8988T (cell line): ENCODE measurements at regions not wholly inside any gene's neighbourhood (a gene's known extent, or its start where the extent isn't known, plus 50 kb on each side); places are given as distances from the start of the nearest gene placed in this dataset.

Experiments used
- DNase-seq: peaks from one replicate; pipeline ENCODE4 v3.0.0; 2011

- DNase-seq = no peak
Observed at GRCh38 chr9:85427772-85428171, 314.0 kb downstream of the AGTPBP1 start.

- DNase-seq = peak; percentile 63
Observed at GRCh38 chr9:85425153-85425611, 316.6 kb downstream of the AGTPBP1 start.

GRCh38 chr9:85423422-85423821, 318.3 kb downstream of the AGTPBP1 start:
- no peak for DNase-seq

GRCh38 chr9:85421641-85422040, 320.1 kb downstream of the AGTPBP1 start:
- DNase-seq = no peak

GRCh38 chr9:85420750-85421149, 321.0 kb downstream of the AGTPBP1 start:
- DNase-seq = no peak

- no peak for DNase-seq
Observed at GRCh38 chr9:85417674-85418073, 324.1 kb downstream of the AGTPBP1 start.

- no peak for DNase-seq
Observed at GRCh38 chr9:85416715-85417114, 325.0 kb downstream of the AGTPBP1 start.

GRCh38 chr9:85414390-85414789, 327.4 kb downstream of the AGTPBP1 start:
- no peak for DNase-seq

GRCh38 chr9:85408494-85408893, 333.3 kb downstream of the AGTPBP1 start:
- DNase-seq = no peak

- no peak for DNase-seq
Observed at GRCh38 chr9:85405566-85405950, 336.2 kb downstream of the AGTPBP1 start.

GRCh38 chr9:85404911-85405565, 336.7 kb downstream of the AGTPBP1 start:
- DNase-seq = no peak

GRCh38 chr9:85402551-85402950, 339.2 kb downstream of the AGTPBP1 start:
- DNase-seq = no peak

GRCh38 chr9:85401998-85402397, 339.8 kb downstream of the AGTPBP1 start:
- no peak for DNase-seq

- no peak for DNase-seq
Observed at GRCh38 chr9:85397005-85397404, 344.7 kb downstream of the AGTPBP1 start.

- DNase-seq = no peak
Observed at GRCh38 chr9:85392260-85392659, 349.5 kb downstream of the AGTPBP1 start.

GRCh38 chr9:85377731-85378289, 363.9 kb downstream of the AGTPBP1 start:
- DNase-seq = no peak

GRCh38 chr9:85368781-85369180, 373.0 kb downstream of the AGTPBP1 start:
- DNase-seq = no peak

- no peak for DNase-seq
Observed at GRCh38 chr9:85359161-85359560, 382.6 kb downstream of the AGTPBP1 start.

GRCh38 chr9:85349046-85349445, 392.7 kb downstream of the AGTPBP1 start:
- no peak for DNase-seq

GRCh38 chr9:85347541-85347940, 394.2 kb downstream of the AGTPBP1 start:
- no peak for DNase-seq

- DNase-seq = no peak
Observed at GRCh38 chr9:85344901-85345300, 396.9 kb downstream of the AGTPBP1 start.

- no peak for DNase-seq
Observed at GRCh38 chr9:85339338-85339737, 402.4 kb downstream of the AGTPBP1 start.

- no peak for DNase-seq
Observed at GRCh38 chr9:85334228-85334627, 407.5 kb downstream of the AGTPBP1 start.

GRCh38 chr9:85332487-85332886, 409.3 kb downstream of the AGTPBP1 start:
- DNase-seq = no peak

- DNase-seq = no peak
Observed at GRCh38 chr9:85331626-85332025, 410.1 kb downstream of the AGTPBP1 start.
